ENCODE measurements at regions not wholly inside any gene's neighbourhood (a gene's known extent, or its start where the extent isn't known, plus 50 kb on each side); places are given as distances from the start of the nearest gene placed in this dataset.

- TF ChIP-seq CHD7 (IDR thresholded peaks at IDR 0.05; ENCODE audit: insufficient replicate concordance, low read length), result no peak
- no peak for TF ChIP-seq CTBP2 (IDR thresholded peaks at IDR 0.05; ENCODE audit: borderline replicate concordance, insufficient read depth, insufficient read length, low read length)
- no peak for TF ChIP-seq POLR2AphosphoS5 (IDR thresholded peaks at IDR 0.05; ENCODE audit: low read depth, low read length)
- no peak for TF ChIP-seq KDM1A (IDR thresholded peaks at IDR 0.05; ENCODE audit: borderline replicate concordance, low read length)
Observed at GRCh38 chr11:69874178-69874983, 55.2 kb upstream of the FGF3 start (continued).
